Hindlimb muscle (tissue), 1 donor: ENCODE measurements at regions not wholly inside any gene's neighbourhood (a gene's known extent, or its start where the extent isn't known, plus 50 kb on each side); places are given as distances from the start of the nearest gene placed in this dataset.

ENCODE experiments used
- DNase-seq: peaks from one replicate; pipeline ENCODE4 v3.0.0-alpha.2; 2013

DNA sequence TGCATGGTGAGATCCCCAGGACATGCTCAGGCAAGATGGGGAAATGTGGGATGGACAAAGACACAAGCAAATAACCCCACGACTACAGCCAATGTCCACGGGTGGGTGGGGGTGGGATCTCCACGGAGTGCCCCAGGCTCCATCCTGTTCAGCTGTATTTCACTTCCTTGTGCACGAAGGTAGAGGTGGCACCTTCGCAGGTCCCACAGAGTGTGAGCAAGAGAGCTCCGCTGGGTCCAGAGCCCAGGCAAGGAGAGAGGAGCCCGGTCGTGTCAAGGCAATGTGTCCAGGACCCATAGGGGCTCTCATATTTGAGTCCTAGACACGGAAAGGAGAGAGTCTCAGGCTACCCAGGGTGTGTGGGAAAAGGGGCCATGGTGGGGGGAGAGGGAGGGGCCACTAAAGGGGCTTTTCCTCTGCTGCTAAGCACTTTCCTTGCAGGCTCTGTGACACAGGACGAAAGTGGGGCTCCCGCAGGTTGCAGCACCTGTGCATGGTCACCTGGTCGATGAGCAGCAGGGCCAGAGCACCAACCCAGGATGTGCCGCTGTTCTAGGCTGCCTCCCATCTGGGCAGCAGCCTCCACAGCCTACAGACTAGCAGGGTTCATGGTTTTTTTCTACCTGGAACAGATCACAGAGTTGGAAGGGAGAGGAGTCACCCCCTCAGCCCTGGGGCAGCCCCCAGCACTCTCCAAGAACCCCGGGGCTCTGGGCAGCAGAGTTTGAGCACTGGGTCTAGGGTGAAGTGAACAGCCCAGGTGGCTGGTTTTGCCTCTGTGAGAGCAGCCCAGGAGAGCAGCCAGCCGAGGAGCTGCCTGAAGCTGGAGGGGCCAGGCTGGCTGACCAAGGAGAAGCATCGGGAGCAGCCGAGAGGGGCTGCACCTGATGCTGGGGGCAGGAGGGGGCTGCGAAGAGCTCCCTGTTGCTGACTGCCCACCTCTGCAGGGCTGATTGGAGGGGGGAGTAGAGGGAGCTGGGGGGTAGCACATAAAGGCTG is 100.7 kb upstream of the MVB12B start:
- no peak for DNase-seq

DNA sequence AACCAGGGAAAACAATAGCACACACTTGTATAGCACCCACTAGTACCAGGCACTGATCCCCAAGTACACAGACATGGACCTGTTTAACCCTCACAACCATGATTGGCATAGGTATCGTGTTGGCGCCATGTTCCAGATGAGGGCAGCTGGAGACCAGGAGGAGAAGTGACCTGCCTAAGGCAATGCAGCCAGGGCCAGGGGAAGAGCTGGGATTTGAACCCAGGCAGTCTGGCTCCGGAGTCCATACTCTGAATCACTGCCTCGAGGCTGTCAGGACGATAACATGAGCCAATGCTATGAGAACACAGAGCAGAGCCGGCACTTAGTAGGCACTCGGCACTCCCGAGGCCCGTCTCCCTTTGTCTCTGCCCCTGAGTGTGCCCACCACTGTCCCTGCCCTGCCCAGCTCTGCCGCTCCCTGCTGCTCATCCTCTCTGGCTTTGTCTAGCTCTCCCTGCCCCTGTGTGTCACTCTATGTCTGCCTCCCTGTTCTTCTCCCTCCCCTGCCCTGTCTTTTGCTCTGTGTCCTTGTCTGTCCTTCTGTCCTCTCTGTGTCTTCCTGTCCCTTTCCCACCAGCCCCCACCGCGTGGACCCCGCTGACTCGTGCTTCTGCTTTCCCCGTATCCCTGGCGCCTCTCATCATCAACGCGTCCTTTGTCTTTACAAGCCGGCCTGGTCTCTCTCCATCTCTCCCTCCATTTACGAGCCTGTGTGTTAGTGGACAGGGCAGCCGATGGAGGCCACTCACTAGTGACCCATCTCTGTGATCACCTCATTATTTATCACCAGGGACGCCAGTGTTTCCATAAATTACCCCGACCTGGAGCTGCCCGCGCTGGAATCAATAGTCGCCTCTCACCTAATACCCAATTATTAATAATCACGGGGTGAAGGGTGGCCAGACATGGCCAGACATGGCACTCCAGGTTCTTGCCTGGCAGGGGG is 99.4 kb upstream of the MVB12B start:
- no peak for DNase-seq

DNA sequence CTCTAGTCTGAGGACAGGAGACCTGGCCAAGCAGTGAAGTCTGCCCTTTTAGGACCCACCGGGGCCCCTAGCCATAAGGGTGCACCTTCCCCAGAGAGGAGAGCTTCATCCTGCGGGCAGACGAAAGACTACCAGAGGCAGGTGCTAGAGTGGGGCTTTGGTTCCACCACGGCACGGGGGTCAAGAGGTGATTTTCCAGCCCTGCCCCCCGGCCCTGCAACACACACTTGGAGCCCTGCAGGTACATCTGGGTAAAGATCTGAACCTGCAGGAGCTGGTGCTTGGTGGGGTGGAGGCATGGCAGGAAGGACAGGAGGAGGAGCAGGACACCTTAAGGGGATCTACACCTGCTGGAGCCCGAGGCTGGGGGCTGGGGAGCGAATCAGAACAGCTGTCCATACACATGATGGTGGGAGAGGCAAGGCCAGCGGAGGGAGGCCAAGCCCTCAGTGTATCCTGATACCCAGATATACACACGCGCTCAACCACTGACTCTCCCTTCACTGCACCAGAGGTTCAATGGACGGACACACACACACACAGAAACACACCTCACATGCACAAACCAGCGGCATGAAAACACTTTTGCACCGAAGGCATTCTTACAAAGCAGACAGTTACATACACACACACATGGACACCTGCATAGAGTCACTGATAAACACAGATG is 98.4 kb upstream of the MVB12B start:
- DNase-seq = no peak

DNA sequence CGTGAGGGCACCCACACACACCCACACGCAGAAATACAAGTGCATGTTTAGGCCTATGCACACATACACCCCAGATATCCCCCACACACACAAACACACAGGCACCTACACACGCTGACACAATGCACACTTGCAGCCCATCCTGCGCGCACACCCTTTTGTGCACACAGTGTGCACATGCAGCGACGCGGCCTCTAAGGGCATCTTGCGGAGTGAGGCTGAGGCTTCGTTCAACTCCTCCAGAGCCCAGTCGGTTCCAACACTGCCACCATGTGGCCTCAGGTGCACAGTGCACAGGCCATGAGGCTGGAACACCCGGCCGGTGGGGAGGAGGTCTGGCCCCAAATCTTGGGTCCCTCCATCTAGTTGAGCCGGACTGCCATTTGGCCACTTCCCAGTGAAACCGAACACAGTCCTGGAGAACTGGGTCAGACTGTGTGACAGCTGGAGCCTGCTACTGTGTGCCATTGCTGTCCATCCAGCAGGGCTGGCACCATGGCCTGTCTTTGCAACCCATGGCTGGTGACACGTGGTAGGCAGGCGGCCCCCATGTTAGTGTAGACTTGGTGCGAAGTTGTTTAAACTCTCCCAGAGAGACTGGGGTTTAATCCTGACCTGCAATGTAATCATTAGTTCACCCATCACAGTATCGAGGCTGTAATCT is 97.7 kb upstream of the MVB12B start:
- DNase-seq = peak; percentile 54

DNA sequence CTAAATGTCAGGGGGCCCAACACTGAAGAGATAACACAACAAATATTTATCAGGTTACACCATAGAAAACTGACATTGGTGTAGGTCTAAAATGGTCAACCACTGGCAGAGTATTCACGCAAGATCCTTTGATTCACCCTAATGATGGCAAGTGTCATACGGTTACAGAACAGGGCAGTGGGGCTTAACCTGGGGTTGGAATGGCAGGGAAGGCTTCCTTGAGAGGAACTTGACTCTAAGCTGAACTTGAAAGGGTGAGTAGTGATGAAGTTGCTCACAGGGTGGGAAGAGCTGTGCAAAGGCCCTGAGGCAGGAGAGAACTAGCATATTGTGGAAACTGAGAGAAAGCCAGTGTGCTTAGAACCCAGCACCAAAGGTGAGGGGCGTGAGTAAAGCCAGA is 97.1 kb upstream of the MVB12B start:
- no peak for DNase-seq

DNA sequence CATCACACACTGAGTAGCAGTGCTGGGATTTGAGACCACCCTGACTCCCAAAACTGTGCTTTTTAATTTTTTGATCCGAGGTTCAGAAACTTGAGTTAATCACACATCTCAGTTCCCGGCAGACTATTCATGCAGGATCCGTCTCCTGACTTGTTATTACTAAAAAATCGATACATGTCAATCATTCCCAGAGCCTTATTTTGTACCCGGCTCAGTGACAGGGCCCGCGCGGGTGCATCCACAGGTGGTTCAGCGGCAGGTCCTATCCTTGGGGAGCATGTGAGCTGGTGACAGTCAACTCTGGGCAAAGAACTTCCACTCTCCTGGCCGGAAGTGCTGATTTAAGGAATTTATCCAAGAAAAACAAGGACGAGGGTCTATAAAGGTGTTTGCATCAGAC is 95.9 kb upstream of the MVB12B start:
- DNase-seq = no peak

DNA sequence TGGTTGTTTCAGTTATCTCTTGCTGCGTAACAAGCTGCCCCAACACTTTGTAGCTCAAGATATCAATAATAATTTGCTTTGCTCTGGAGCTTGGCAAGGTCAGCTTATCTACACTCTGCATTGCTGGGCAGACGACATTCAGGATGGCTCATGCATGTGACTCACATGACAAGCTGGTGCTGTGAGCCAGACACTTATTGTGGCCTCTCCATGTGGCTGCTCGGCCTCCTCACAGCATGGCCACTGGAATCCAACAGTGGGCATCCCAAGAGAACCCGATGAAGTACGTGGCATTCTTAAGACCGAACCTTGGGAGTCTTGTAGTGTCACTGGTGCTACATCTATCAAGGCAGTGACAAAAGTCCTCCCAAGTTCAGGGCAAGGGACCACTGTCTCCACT is 94.2 kb upstream of the MVB12B start:
- DNase-seq = no peak

DNA sequence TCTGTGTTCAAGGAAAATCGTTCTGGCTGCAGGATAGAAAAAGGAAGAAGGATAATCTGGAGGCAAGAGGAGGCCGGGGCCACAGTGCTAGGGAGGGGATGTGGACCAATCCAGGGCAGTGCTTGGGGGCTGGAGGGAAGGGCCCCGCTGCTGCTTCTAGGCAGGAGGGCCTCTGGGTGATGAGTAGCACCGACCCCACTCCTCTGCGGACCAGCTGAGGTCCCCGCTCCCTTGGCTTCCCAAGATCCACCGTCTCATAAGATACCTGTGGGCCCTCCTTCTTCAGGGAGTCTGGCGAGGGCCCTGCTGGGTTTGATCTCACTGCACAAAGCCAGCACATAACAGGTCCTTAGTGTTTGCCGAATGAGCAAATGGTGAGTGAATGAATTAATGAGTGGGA is 93.5 kb upstream of the MVB12B start:
- no peak for DNase-seq

DNA sequence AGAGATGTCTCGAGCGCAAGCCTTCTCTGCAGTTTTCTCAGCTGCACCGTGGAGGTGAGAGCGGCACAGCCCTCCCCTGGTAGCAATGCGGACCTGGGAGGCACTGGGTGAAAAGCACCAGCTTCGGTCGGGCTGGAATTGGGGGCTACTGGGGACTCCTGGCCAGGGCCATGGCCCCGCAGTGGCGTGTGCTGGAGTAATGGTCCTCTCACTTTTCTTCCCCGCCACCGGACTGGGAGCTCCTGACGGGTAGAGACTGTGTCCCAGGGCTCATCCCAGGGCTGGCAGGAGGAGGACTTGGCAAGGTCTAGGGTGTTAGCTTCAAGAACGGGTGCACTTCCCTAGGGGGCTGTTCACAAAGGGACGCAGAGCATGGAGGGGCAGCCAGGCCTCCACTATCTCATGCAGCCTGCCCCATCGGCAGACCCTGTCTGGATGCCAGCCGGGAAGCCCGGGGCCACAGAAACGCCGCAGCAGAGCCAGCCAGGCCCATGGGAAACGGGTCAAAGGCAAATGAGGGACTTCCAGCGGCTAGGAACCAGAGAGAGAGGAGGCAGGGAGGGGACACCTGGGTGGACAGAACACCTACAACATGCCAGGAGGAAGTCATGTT is 92.6 kb upstream of the MVB12B start:
- no peak for DNase-seq

DNA sequence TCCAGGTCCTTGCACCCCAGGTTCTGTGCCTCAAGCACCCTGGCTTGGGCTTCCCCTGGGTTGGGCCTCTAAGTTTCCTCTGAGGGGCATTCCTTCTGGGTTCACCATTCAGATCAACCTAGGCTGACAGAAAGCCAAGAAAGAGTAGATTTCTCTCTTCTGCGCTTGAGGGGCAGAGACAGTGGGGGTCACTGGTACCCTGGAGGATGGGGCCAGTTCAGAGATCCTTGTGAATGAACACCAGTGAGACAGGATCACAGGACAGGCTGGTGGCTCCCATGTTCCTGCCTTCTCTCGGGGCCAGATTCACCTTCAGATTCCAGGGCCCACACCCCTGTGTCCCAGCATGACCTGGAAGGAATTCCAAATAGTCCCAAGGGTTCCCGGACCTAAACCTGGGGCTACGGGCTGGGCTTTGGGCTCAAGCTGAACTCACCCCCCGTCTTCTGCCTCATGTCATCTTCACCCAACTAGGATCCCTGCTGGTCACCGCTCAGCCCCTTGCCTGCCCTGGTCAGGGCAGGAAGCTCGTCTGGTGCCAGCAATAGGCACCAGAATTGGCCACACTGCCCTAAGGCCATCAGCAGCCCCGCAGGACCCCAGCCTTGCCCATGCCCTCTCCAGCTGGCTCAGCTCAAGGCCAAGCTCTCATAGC is 91.8 kb upstream of the MVB12B start:
- DNase-seq = no peak

DNA sequence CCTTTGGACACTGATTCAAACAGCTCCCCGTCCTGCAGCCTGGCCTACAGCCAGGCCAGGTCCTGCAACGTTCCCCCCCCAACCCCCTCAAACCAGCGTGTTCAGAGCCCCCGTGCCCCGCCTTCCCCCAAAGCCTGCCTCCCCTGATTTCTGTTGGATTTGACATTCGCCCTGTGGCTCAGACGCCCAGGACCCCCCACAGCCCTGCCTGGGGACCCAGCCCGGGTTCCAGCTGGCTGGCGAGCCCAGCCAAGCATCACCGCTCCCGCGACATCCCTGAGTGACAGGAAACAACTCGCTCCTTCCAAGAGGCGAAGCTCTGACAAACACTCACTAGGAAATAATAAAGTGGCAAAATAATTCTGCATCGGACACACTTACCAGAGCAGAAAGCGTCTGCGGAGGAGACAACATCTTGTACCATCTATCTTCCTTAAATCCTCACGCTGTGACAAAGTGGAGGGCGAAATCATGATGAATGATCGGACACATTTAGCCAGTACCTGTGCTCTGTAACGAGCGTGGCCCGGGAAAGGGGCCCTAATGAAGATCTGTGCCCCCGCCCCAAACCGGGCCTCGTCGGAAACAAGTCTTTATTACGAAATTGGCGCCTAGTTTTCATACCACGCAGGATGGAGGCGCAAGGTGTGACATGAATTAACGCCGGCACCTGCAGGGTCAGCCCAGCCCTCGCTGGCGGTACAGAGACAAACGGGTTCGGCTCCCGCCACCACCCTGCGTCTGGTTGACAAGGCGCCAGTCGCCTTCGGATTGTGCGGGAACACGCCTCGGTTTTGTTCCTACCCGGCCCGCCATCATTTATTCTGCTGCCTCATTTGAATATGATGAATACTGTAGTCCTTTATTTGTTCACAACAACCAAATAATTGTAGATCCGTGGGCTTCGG is 91.0 kb upstream of the MVB12B start:
- no peak for DNase-seq

DNA sequence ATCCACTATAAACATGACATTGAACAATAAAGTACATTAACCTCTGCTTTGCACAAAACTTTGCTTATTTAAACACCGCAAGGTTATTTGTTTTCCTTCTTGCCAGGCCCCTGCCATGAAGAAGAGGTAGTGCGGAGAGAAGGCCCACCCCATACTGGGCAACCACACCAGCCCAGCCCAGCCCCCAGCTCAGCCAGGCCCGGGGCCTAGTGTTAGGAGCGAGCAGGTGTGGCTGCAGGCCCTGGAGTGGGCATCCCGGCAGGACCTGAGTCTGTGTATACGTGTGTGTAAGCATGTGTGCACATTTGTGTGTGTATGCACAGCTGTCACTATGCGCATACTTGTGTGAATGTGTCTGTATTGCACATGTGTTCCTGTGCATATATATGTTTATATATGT is 90.4 kb upstream of the MVB12B start:
- no peak for DNase-seq

DNA sequence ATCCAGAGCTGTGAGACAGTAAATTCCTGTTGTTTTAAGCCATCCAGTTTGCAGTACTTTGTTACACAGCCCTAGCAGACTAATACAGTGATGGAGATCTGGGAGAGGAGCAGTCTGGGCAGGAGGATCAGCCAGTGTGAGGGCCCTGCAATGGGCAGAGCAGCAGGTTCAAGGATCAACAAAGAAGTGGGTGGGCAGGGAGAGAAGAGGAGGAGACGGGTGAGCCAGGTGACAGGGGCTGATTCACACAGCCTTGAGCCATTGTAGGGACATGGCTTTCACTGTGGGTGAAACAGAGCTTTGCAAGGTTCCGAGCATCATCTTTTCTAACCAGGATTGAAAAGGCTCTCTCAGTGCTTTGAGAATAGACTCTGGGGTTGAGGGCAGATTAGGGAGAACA is 88.2 kb upstream of the MVB12B start:
- no peak for DNase-seq

DNA sequence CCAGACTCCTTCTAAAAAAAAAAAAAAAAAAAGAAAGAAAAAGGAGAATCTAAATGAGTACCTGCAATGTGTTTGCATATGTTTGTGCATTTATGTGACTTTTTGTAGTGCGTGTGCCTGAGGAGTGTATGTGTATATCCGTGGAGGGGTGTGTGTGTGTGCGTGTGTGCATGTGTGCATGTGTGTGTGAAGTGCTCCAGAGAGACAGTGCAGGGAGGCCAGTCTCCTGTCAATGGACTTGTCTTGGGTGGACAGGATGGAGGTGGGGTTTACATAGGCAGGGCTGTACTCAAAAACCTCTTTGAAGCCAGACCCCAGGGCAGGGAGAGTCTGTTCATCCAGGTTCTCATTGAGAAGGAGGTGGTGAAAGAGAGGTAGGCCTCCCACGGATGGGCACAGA is 87.1 kb upstream of the MVB12B start:
- DNase-seq = no peak

DNA sequence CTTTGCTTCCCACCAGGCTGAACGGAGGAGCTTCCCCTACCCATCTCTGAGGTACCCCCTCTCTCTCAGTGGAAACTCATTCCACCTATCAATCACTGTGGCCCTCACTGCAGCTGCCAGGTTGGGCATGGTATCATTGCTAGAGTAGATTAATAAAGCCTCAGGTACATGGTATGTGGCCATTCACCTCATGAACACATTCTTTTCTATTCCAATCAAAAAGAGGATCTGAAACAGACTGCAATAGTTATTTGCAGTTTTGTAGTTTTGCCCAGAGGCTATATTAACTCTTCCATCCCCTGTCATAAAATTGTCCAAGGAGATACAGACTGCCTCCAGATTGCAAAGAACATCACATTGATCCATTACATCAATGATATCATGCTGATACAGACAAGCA is 85.8 kb upstream of the MVB12B start:
- no peak for DNase-seq

DNA sequence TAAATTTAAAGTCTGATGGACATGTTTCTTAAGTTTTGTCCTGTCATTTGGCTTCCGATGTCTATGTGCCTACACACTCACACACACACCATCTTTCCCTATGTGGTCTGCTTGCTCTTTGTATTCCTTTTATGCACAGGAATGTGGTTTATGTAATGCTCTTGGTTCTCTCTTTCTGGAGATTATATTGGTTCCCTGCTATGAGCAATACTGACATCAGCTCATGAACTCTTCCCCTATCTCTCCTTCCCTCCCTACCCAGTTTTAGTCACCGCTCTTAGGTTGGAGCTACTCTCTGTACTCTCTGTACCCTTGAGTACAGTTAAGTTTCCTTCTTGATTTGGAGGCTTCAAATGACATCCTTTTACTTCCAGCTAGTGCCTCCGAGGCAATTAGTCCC is 77.9 kb upstream of the MVB12B start:
- DNase-seq = no peak

DNA sequence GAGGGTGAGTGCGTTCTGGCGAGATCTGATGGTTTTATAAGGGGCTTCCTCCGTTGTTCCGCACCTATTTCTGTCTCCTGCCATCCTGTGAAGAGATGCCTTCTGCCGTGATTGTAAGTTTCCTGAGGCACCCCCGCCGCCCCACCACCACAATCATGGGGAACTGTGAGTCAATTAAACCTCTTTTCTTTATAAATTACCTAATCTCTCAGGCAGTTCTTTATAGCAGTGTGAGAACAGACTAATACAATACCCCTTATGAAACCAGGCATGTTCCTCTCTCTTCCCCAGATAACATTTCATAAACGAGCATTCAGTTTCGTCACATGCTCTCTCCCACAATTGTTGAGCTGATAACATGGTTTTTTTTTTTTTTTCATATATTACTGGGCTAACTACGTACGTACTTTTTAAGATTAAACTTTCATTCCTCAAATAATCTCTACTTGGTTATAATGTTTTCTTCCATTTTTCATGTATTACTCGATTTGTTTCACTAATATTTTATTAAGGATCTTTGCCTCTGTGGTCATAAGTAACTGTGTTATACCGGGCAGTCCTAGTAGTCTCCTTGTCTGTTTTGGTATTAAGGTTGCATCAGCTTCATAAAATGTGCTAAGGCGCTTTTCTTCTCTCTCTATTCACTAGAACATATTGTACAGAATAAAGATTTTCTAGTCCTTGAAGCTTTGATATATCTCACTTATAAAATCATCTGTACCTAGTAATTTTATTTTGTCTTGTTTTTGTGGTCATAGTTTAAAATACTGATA is 64.9 kb upstream of the MVB12B start:
- no peak for DNase-seq

DNA sequence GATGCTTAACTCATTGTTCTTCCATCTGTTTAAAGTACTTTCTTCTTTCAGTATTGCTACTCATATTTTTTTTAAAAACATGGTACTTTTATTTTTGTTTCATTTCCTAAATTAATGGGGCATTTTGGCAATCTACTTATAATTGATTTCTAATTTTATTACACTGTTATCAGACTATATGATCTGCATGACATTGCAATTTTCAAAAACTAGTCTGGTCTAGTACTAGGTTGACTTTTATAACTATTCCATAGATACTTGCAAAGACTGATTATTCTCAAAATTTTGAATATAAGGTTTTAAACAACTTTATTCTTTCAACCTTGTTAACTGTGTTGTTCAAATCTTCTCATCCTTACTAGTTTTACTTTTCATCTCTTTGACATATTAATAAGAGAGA is 63.9 kb upstream of the MVB12B start:
- no peak for DNase-seq

DNA sequence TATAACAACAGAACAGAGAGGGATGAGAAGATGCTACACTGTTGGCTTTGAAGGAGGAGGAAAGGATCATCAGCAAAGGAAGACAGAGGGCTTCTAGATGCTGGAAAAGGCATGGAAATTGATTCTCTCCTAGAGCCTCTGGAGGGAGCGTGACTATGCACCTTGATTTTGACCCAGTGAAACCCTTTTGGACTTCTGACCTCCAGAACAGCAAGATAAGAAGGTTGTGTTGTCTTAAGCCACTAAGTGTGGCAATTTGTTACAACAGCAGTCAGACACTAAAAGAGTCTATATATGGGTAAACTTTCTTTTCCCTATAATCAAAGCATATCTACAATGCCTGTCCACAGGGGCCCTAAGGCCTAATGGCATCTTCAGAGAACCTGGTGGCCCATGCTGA is 56.1 kb upstream of the MVB12B start:
- no peak for DNase-seq
